B cell (primary cell): ENCODE measurements at regions not wholly inside any gene's neighbourhood (a gene's known extent, or its start where the extent isn't known, plus 50 kb on each side); places are given as distances from the start of the nearest gene placed in this dataset.

ENCODE experiments used
- EZH2 ChIP-seq: IDR thresholded peaks from 2 replicates; pipeline ENCODE4 v1.6.1; 2012; ENCODE audit warnings: borderline replicate concordance, low read depth, mild to moderate bottlenecking, moderate library complexity, low read length; ENCODE audit not compliant: insufficient read depth, poor library complexity, severe bottlenecking
- TF ChIP-seq, protein P1 (sequence below): fragments of 200-600 bp; IDR thresholded peaks from one replicate; pipeline ENCODE4 v1.8.0; 2022; ENCODE audit warnings: antibody characterized with exemption, mild to moderate bottlenecking

DNA sequence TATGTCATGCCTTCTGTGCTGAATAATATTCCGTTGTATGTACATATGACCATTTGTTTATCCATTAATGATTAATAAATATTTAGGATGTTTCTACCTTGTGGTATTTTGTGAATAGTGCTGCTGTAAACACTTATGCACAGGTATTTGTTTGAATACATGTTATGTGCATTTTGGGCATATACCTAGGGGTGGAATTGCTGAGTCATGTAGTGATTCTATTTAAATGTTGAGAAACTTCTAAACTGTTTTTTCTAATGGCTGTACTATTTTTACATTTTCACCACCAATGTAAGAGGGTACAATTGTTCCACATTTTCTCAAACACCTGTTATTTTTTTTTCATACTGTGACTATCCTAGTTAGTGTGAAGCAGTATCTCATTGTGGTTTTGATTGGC, 1318.6 kb downstream of the TECRL start:
- TF ChIP-seq, protein P1, sequence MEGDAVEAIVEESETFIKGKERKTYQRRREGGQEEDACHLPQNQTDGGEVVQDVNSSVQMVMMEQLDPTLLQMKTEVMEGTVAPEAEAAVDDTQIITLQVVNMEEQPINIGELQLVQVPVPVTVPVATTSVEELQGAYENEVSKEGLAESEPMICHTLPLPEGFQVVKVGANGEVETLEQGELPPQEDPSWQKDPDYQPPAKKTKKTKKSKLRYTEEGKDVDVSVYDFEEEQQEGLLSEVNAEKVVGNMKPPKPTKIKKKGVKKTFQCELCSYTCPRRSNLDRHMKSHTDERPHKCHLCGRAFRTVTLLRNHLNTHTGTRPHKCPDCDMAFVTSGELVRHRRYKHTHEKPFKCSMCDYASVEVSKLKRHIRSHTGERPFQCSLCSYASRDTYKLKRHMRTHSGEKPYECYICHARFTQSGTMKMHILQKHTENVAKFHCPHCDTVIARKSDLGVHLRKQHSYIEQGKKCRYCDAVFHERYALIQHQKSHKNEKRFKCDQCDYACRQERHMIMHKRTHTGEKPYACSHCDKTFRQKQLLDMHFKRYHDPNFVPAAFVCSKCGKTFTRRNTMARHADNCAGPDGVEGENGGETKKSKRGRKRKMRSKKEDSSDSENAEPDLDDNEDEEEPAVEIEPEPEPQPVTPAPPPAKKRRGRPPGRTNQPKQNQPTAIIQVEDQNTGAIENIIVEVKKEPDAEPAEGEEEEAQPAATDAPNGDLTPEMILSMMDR: no peak
- TF ChIP-seq EZH2: no peak
